AG10803 (cell line): ENCODE measurements at regions not wholly inside any gene's neighbourhood (a gene's known extent, or its start where the extent isn't known, plus 50 kb on each side); places are given as distances from the start of the nearest gene placed in this dataset.

Experiments used
- DNase-seq: peaks from one replicate; pipeline ENCODE4 v3.0.0; 2010; ENCODE audit warnings: low read depth
- H3K4me3 ChIP-seq: 2 replicates; pipeline ENCODE4 v1.5.1; 2011; ENCODE audit warnings: mild to moderate bottlenecking, low read length, control low read depth
- CTCF ChIP-seq: conservative IDR thresholded peaks from 2 replicates; pipeline ENCODE4 v1.5.1; 2011; ENCODE audit warnings: mild to moderate bottlenecking, low read length, control low read depth, inconsistent platforms

GRCh38 chr2:208545403-208546042 lies 138.9 kb downstream of the PTH2R start:
- H3K4me3 ChIP-seq, result no peak overlapping the region
- no peak for DNase-seq
- TF ChIP-seq CTCF, result no peak

GRCh38 chr2:208546107-208546506 lies 139.5 kb downstream of the PTH2R start:
- no peak for DNase-seq
- TF ChIP-seq CTCF, result no peak
- H3K4me3 ChIP-seq, result no peak overlapping the region

GRCh38 chr2:208546860-208547650 lies 140.5 kb downstream of the PTH2R start:
- no peak overlapping the region for H3K4me3 ChIP-seq
- no peak for TF ChIP-seq CTCF
- no peak for DNase-seq

GRCh38 chr2:208548700-208549099 lies 142.1 kb downstream of the PTH2R start:
- no peak for TF ChIP-seq CTCF
- H3K4me3 ChIP-seq, result no peak overlapping the region
- DNase-seq, result no peak

GRCh38 chr2:208549546-208550158 lies 143.1 kb downstream of the PTH2R start:
- TF ChIP-seq CTCF, result no peak
- H3K4me3 ChIP-seq, result no peak overlapping the region
- no peak for DNase-seq

- H3K4me3 ChIP-seq, result no peak overlapping the region
- DNase-seq, result no peak
- TF ChIP-seq CTCF, result no peak
These were observed 146.4 kb downstream of the PTH2R start for GRCh38 chr2:208552943-208553342.
